Body of pancreas (tissue), 4 donors: ENCODE measurements at regions not wholly inside any gene's neighbourhood (a gene's known extent, or its start where the extent isn't known, plus 50 kb on each side); places are given as distances from the start of the nearest gene placed in this dataset.
"Not testable (repeated sequence)": the region's sequence is repeated elsewhere in the genome, so short reads cannot be mapped to it uniquely, and the experiment has no call there.

Experiments
- ATAC-seq: fragments of 150-250 bp; one replicate; pipeline ENCODE4 v1.9.1; 2016
- DNase-seq, 4 donors: peaks; one replicate each; pipeline ENCODE4 v3.0.0-alpha.2; 2019
- H3K27ac ChIP-seq, 4 donors: fragments of 200-600 bp; sonication (generic); 1 replicate in 3 of 4; 2 replicates in 1 of 4; pipeline versions ENCODE4 v1.5.1 to v1.6.1; 2016 to 2019; ENCODE audit warnings: mild to moderate bottlenecking in 1 of 4, mixed read lengths in 1 of 4, moderate library complexity in 1 of 4
- H3K27me3 ChIP-seq, 2 donors: fragments of 200-600 bp; sonication (generic); one replicate each; pipeline ENCODE4 v1.6.0; 2016; ENCODE audit warnings: mild to moderate bottlenecking in 1 of 2
- H3K36me3 ChIP-seq, 2 donors: fragments of 200-600 bp; sonication (generic); replicated peaks in 1 of 2; 2 replicates each; pipeline ENCODE4 v1.5.1; 2016; ENCODE audit warnings: low read depth in 2 of 2; ENCODE audit not compliant: insufficient read depth in 1 of 2
- H3K4me1 ChIP-seq: fragments of 200-600 bp; sonication (generic); one replicate; pipeline ENCODE4 v1.6.0; 2016
- H3K4me3 ChIP-seq, 2 donors: fragments of 200-600 bp; sonication (generic); 1 replicate in 1 of 2; 2 replicates in 1 of 2; pipeline ENCODE4 v1.5.1; 2016 to 2019
- H3K9me3 ChIP-seq, 3 donors: fragments of 200-600 bp; sonication (generic); 1 replicate in 2 of 3; 2 replicates in 1 of 3; pipeline ENCODE4 v1.5.1; 2016
- CTCF ChIP-seq, 7 experiments: fragments of 450-650 bp in 4 of 7; fragments of 200-600 bp in 3 of 7; sonication (generic) in 3 of 7; IDR thresholded peaks; one replicate each; pipeline ENCODE4 v1.5.1; 2016 to 2019; ENCODE audit warnings: antibody characterized with exemption in 7 of 7
- POLR2A ChIP-seq, 3 donors: fragments of 450-650 bp; IDR thresholded peaks; one replicate each; pipeline ENCODE4 v1.6.1; 2016; ENCODE audit warnings: antibody characterized with exemption in 3 of 3, mild to moderate bottlenecking in 2 of 3
- WGBS, 2 donors: methylation state at CpG; one replicate each; pipeline ENCODE4 v1.1.5; 2017; 5-methylcytosine and 5-hydroxymethylcytosine counted together
- intact Hi-C: fragments of 100-400 bp; cut with DNase I; formaldehyde crosslinking; loops from one replicate; pipeline ENCODE4 v1.15.1; 2023

- Histone ChIP-seq H3K27ac (no peak overlapping the region), H3K9me3 (peaks cover 0 to 7% (median 0%) of the 10 kb centered on the region in 3 donors), H3K4me3 (no peak overlapping the region), H3K27me3 (no peaks in the 10 kb centered on the region), H3K36me3 (no peaks in the 10 kb centered on the region), H3K4me1 (no peaks in the 10 kb centered on the region)
- intact Hi-C loops, result no loop called here
- ATAC-seq (no peak), DNase-seq (no peak)
- no peak for TF ChIP-seq CTCF (IDR thresholded peaks at IDR 0.05)
- TF ChIP-seq POLR2A (IDR thresholded peaks at IDR 0.05), result no peak
Measured at GRCh38 chr12:70008944-70009343, 183.9 kb downstream of the MYRFL start.

GRCh38 chr12:70011353-70011752, 186.3 kb downstream of the MYRFL start:
- ATAC-seq (no peak), DNase-seq (no peak)
- intact Hi-C loops, result no loop called here
- Histone ChIP-seq H3K4me3 (no peak overlapping the region), H3K27me3 (no peaks in the 10 kb centered on the region), H3K4me1 (no peaks in the 10 kb centered on the region), H3K9me3 (peaks cover 0 to 7% (median 0%) of the 10 kb centered on the region in 3 donors), H3K36me3 (no peaks in the 10 kb centered on the region), H3K27ac (no peak overlapping the region)
- TF ChIP-seq POLR2A (IDR thresholded peaks at IDR 0.05), result no peak
- TF ChIP-seq CTCF (IDR thresholded peaks at IDR 0.05), result no peak
- WGBS, 2 donors, result 71 to 76% methylated on average over 1 of the region's 1 CpG

- H3K4me1 ChIP-seq, intact Hi-C loops, H3K27me3 ChIP-seq, H3K4me3 ChIP-seq, H3K27ac ChIP-seq, H3K9me3 ChIP-seq, DNase-seq, H3K36me3 ChIP-seq, ATAC-seq: not testable (repeated sequence)
- WGBS, 2 donors, result 59 to 60% methylated on average over 7 to 8 of the region's 23 CpGs
Measured at GRCh38 chr12:70013016-70013415, 188.0 kb downstream of the MYRFL start.

- no peak for TF ChIP-seq CTCF (IDR thresholded peaks at IDR 0.05)
- TF ChIP-seq POLR2A (IDR thresholded peaks at IDR 0.05), result no peak
- Histone ChIP-seq H3K36me3 (no peaks in the 10 kb centered on the region), H3K27me3 (no peaks in the 10 kb centered on the region), H3K4me1 (no peaks in the 10 kb centered on the region), H3K27ac (no peak overlapping the region), H3K9me3 (no peaks in the 10 kb centered on the region), H3K4me3 (no peak overlapping the region)
- no peak for ATAC-seq
- intact Hi-C loops, result no loop called here
- no peak for DNase-seq
- 79 to 84% methylated on average over 15 of the region's 15 CpGs for WGBS, 2 donors
Measured at GRCh38 chr12:70028515-70028914, 203.5 kb downstream of the MYRFL start.

- no peak overlapping the region for H3K27ac ChIP-seq
- no peaks in the 10 kb centered on the region for H3K27me3 ChIP-seq
- no peaks in the 10 kb centered on the region for H3K4me1 ChIP-seq
- DNase-seq (no peak), ATAC-seq (no peak)
- 57 to 74% methylated on average over 1 to 3 of the region's 3 CpGs for WGBS, 2 donors
- H3K4me3 ChIP-seq, result no peak overlapping the region
- intact Hi-C loops, result no loop called here
- TF ChIP-seq CTCF (IDR thresholded peaks at IDR 0.05), result no peak
- no peak for TF ChIP-seq POLR2A (IDR thresholded peaks at IDR 0.05)
- no peaks in the 10 kb centered on the region for H3K36me3 ChIP-seq
- H3K9me3 ChIP-seq, result no peaks in the 10 kb centered on the region
Measured at GRCh38 chr12:70028918-70029317, 203.9 kb downstream of the MYRFL start.
